Body of pancreas (tissue), 4 donors: ENCODE measurements at regions not wholly inside any gene's neighbourhood (a gene's known extent, or its start where the extent isn't known, plus 50 kb on each side); places are given as distances from the start of the nearest gene placed in this dataset.

Experiments
- POLR2A ChIP-seq, 3 donors: fragments of 450-650 bp; IDR thresholded peaks; one replicate each; pipeline ENCODE4 v1.6.1; 2016; ENCODE audit warnings: antibody characterized with exemption in 3 of 3, mild to moderate bottlenecking in 2 of 3
- TF ChIP-seq, protein P1 (sequence below), 7 experiments: fragments of 450-650 bp in 4 of 7; fragments of 200-600 bp in 3 of 7; sonication (generic) in 3 of 7; IDR thresholded peaks; one replicate each; pipeline ENCODE4 v1.5.1; 2016 to 2019; ENCODE audit warnings: antibody characterized with exemption in 7 of 7

DNA sequence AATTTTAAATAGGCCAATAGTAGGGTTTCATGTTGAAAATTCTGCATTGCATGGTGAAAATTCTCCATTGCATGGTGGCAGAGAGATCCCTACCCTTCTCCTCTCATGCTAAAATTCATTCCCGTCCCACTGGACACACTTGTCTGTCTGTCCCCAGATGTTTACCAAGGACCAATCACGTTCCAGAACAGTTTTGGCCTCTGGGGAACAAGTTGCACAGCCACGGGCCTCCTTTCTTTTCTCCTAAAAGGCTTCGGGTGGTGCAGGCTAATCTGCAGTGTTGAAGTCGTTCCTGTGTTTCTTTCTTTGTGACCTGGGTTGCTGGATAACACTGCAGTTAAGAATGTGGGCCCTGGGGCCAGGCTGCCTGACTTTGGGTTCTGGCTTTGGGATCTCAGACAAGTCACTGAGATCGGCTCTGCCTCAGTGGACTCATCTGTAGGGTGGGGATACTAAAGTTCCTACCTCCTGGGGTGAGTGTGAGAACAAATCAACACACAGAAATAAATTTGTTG is 113.1 kb upstream of the FAM204A start:
- TF ChIP-seq POLR2A (IDR thresholded peaks at IDR 0.05), result no peak
- TF ChIP-seq, protein P1, sequence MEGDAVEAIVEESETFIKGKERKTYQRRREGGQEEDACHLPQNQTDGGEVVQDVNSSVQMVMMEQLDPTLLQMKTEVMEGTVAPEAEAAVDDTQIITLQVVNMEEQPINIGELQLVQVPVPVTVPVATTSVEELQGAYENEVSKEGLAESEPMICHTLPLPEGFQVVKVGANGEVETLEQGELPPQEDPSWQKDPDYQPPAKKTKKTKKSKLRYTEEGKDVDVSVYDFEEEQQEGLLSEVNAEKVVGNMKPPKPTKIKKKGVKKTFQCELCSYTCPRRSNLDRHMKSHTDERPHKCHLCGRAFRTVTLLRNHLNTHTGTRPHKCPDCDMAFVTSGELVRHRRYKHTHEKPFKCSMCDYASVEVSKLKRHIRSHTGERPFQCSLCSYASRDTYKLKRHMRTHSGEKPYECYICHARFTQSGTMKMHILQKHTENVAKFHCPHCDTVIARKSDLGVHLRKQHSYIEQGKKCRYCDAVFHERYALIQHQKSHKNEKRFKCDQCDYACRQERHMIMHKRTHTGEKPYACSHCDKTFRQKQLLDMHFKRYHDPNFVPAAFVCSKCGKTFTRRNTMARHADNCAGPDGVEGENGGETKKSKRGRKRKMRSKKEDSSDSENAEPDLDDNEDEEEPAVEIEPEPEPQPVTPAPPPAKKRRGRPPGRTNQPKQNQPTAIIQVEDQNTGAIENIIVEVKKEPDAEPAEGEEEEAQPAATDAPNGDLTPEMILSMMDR (IDR thresholded peaks at IDR 0.05), result no peak
